ENCODE measurements at regions not wholly inside any gene's neighbourhood (a gene's known extent, or its start where the extent isn't known, plus 50 kb on each side); places are given as distances from the start of the nearest gene placed in this dataset.

GRCh38 chr4:153916273-153916755, 127.4 kb upstream of the SFRP2 start:
- no peak overlapping the region for H3K4me3 ChIP-seq (ENCODE audit: insufficient read depth, low read length, poor library complexity, severe bottlenecking)
- H2AFZ ChIP-seq (ENCODE audit: low read depth, low read length, severe bottlenecking) = no peak overlapping the region
- H3K27me3 ChIP-seq (ENCODE audit: low read length) = no peaks in the 10 kb centered on the region
- no peak overlapping the region for H3K27ac ChIP-seq (ENCODE audit: low read depth, low read length)
- no peak overlapping the region for H3K9ac ChIP-seq (ENCODE audit: low read length)
- no peaks in the 10 kb centered on the region for H3K36me3 ChIP-seq (ENCODE audit: low read length)
- no peaks in the 10 kb centered on the region for H3K9me3 ChIP-seq (ENCODE audit: insufficient read depth, low read length)
- H3K79me2 ChIP-seq (ENCODE audit: insufficient read depth, low read length) = no peaks in the 10 kb centered on the region
- H3K4me2 ChIP-seq (ENCODE audit: low read depth, low read length, poor library complexity, severe bottlenecking) = no peak overlapping the region
- no peaks in the 10 kb centered on the region for H3F3A ChIP-seq (ENCODE audit: insufficient read depth)
- no peaks in the 10 kb centered on the region for H3K9me2 ChIP-seq (replicated peaks; ENCODE audit: insufficient read depth, low read length)
- TF ChIP-seq CTCF (IDR thresholded peaks at IDR 0.05; ENCODE audit: insufficient read depth, low read length, poor library complexity, severe bottlenecking) (no peak), EZH2phosphoT487 (conservative IDR thresholded peaks at IDR 0.05; ENCODE audit: low read length) (no peak)
- H4K20me1 ChIP-seq (ENCODE audit: low read depth, low read length) = no peaks in the 10 kb centered on the region

DNA sequence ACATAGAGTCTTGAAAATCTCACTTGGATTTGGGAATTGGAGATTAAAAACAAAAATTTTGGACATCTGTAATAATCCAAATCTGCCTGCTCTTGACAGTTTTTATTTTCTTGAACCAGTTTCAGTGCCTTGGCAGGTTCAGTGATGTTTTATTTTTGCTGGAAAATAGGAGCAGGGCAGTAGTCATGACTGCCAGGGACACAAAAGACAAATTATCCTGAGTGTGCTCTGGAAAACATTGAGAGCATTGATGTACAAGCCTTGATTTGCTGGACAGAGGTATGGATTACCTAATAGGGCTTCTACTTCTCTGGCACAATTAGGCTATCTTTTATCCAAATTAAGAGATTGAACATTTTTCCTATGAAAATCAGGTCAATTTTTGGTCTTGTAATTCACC, 123.4 kb upstream of the SFRP2 start:
- no peak overlapping the region for H3K4me2 ChIP-seq (ENCODE audit: low read depth, low read length, poor library complexity, severe bottlenecking)
- H3K9me2 ChIP-seq (replicated peaks; ENCODE audit: insufficient read depth, low read length) = no peaks in the 10 kb centered on the region
- no peak overlapping the region for H2AFZ ChIP-seq (ENCODE audit: low read depth, low read length, severe bottlenecking)
- TF ChIP-seq EZH2phosphoT487 (conservative IDR thresholded peaks at IDR 0.05; ENCODE audit: low read length) = no peak
- TF ChIP-seq CTCF (IDR thresholded peaks at IDR 0.05; ENCODE audit: insufficient read depth, low read length, poor library complexity, severe bottlenecking) = no peak
- H3F3A ChIP-seq (ENCODE audit: insufficient read depth) = no peaks in the 10 kb centered on the region
- H3K4me3 ChIP-seq (ENCODE audit: insufficient read depth, low read length, poor library complexity, severe bottlenecking) = no peak overlapping the region
- H3K36me3 ChIP-seq (ENCODE audit: low read length) = no peaks in the 10 kb centered on the region
- no peaks in the 10 kb centered on the region for H3K79me2 ChIP-seq (ENCODE audit: insufficient read depth, low read length)
- H4K20me1 ChIP-seq (ENCODE audit: low read depth, low read length) = no peaks in the 10 kb centered on the region
- H3K27ac ChIP-seq (ENCODE audit: low read depth, low read length) = no peak overlapping the region
- no peak overlapping the region for H3K9ac ChIP-seq (ENCODE audit: low read length)
- H3K9me3 ChIP-seq (ENCODE audit: insufficient read depth, low read length) = no peaks in the 10 kb centered on the region
- H3K27me3 ChIP-seq (ENCODE audit: low read length) = no peaks in the 10 kb centered on the region

GRCh38 chr4:153909672-153910071, 120.8 kb upstream of the SFRP2 start:
- no peak overlapping the region for H3K4me3 ChIP-seq (ENCODE audit: insufficient read depth, low read length, poor library complexity, severe bottlenecking)
- no peak overlapping the region for H3K9ac ChIP-seq (ENCODE audit: low read length)
- H3K9me3 ChIP-seq (ENCODE audit: insufficient read depth, low read length) = no peaks in the 10 kb centered on the region
- H3K4me2 ChIP-seq (ENCODE audit: low read depth, low read length, poor library complexity, severe bottlenecking) = no peak overlapping the region
- no peak overlapping the region for H2AFZ ChIP-seq (ENCODE audit: low read depth, low read length, severe bottlenecking)
- TF ChIP-seq CTCF (IDR thresholded peaks at IDR 0.05; ENCODE audit: insufficient read depth, low read length, poor library complexity, severe bottlenecking) = no peak
- no peak for TF ChIP-seq EZH2phosphoT487 (conservative IDR thresholded peaks at IDR 0.05; ENCODE audit: low read length)
- no peaks in the 10 kb centered on the region for H4K20me1 ChIP-seq (ENCODE audit: low read depth, low read length)
- no peaks in the 10 kb centered on the region for H3K36me3 ChIP-seq (ENCODE audit: low read length)
- H3K9me2 ChIP-seq (replicated peaks; ENCODE audit: insufficient read depth, low read length) = no peaks in the 10 kb centered on the region
- H3K79me2 ChIP-seq (ENCODE audit: insufficient read depth, low read length) = no peaks in the 10 kb centered on the region
- H3F3A ChIP-seq (ENCODE audit: insufficient read depth) = no peaks in the 10 kb centered on the region
- no peak overlapping the region for H3K27ac ChIP-seq (ENCODE audit: low read depth, low read length)
- H3K27me3 ChIP-seq (ENCODE audit: low read length) = no peaks in the 10 kb centered on the region
